CD14-positive monocyte (primary cell): ENCODE measurements at regions not wholly inside any gene's neighbourhood (a gene's known extent, or its start where the extent isn't known, plus 50 kb on each side); places are given as distances from the start of the nearest gene placed in this dataset.

ENCODE experiments used
- DNase-seq, 3 donors: peaks; one replicate each; pipeline ENCODE4 v3.0.0-alpha.2; 2011 to 2022
- H2AFZ ChIP-seq: 2 replicates; pipeline ENCODE4 v1.6.0; 2012; ENCODE audit warnings: mild to moderate bottlenecking, low read depth, low read length, inconsistent platforms; ENCODE audit not compliant: insufficient read depth, poor library complexity, severe bottlenecking
- H3K27ac ChIP-seq, 2 donors: 1 replicate in 1 of 2; 2 replicates in 1 of 2; pipeline ENCODE4 v1.5.1; 2012 to 2013; ENCODE audit warnings: low read length in 2 of 2, control low read depth in 1 of 2, inconsistent platforms in 1 of 2, low read depth in 1 of 2, mild to moderate bottlenecking in 1 of 2
- H3K27me3 ChIP-seq, 2 donors: one replicate each; pipeline versions ENCODE4 v1.6.0 to v1.6.1; 2011 to 2013; ENCODE audit warnings: low read length in 2 of 2; ENCODE audit not compliant: control insufficient read depth in 2 of 2, insufficient read depth in 2 of 2
- H3K36me3 ChIP-seq, 2 donors: replicated peaks in 1 of 2; 1 replicate in 1 of 2; 2 replicates in 1 of 2; pipeline versions ENCODE4 v1.5.1 to v1.6.1; 2012 to 2013; ENCODE audit warnings: low read length in 2 of 2, control low read depth in 1 of 2, inconsistent platforms in 1 of 2, mild to moderate bottlenecking in 1 of 2; ENCODE audit not compliant: insufficient read depth in 2 of 2, control insufficient read depth in 1 of 2
- H3K4me1 ChIP-seq, 2 donors: 1 replicate in 1 of 2; 2 replicates in 1 of 2; pipeline versions ENCODE4 v1.5.1 to v1.6.1; 2012 to 2013; ENCODE audit warnings: low read length in 2 of 2, control low read depth in 1 of 2, inconsistent platforms in 1 of 2, mild to moderate bottlenecking in 1 of 2, moderate library complexity in 1 of 2; ENCODE audit not compliant: insufficient read depth in 2 of 2, control insufficient read depth in 1 of 2
- H3K4me2 ChIP-seq: replicated peaks from 2 replicates; pipeline ENCODE3; 2012; ENCODE audit warnings: low read length, moderate library complexity, mild to moderate bottlenecking; ENCODE audit not compliant: poor library complexity, severe bottlenecking; ENCODE audit errors: extremely low read depth
- H3K4me3 ChIP-seq, 3 experiments: fragments of 200-600 bp in 1 of 3; sonication (generic) in 1 of 3; replicated peaks in 1 of 3; 1 replicate in 2 of 3; 2 replicates in 1 of 3; pipeline ENCODE4 v1.5.1; 2011 to 2013; ENCODE audit warnings: low read length in 3 of 3, mild to moderate bottlenecking in 3 of 3, control low read depth in 2 of 3, low read depth in 2 of 3, inconsistent platforms in 1 of 3, moderate library complexity in 1 of 3
- H3K79me2 ChIP-seq: 2 replicates; pipeline ENCODE4 v1.6.0; 2012; ENCODE audit warnings: mild to moderate bottlenecking, control low read depth, inconsistent platforms, low read length, moderate library complexity; ENCODE audit not compliant: insufficient read depth
- H3K9ac ChIP-seq: 2 replicates; pipeline ENCODE4 v1.6.0; 2017; ENCODE audit warnings: low read length, mild to moderate bottlenecking; ENCODE audit not compliant: insufficient read depth, poor library complexity, severe bottlenecking
- H3K9me3 ChIP-seq, 2 donors: replicated peaks in 1 of 2; 1 replicate in 1 of 2; 2 replicates in 1 of 2; pipeline versions ENCODE4 v1.5.1 to v1.6.1; 2012 to 2013; ENCODE audit warnings: low read length in 2 of 2, control low read depth in 1 of 2; ENCODE audit not compliant: control insufficient read depth in 1 of 2, insufficient read depth in 1 of 2
- H4K20me1 ChIP-seq: 2 replicates; pipeline ENCODE4 v1.6.0; 2012; ENCODE audit warnings: mild to moderate bottlenecking, low read length, control low read depth, moderate library complexity; ENCODE audit not compliant: insufficient read depth
- H3K27ac Mint-ChIP-seq, 7 donors: one replicate each; pipeline ENCODE4 v1.8.0; 2020; ENCODE audit warnings: mild to moderate bottlenecking in 7 of 7, mixed read lengths in 7 of 7, moderate library complexity in 6 of 7, inconsistent platforms in 2 of 7
- H3K27me3 Mint-ChIP-seq, 3 donors: one replicate each; pipeline ENCODE4 v1.8.0; 2021 to 2022; ENCODE audit warnings: low read depth in 3 of 3, mild to moderate bottlenecking in 3 of 3, mixed read lengths in 3 of 3, moderate library complexity in 3 of 3, inconsistent platforms in 1 of 3
- H3K36me3 Mint-ChIP-seq, 2 donors: one replicate each; pipeline ENCODE4 v1.8.0; 2020; ENCODE audit warnings: mixed read lengths in 2 of 2, inconsistent platforms in 1 of 2, mild to moderate bottlenecking in 1 of 2
- H3K4me1 Mint-ChIP-seq: one replicate; pipeline ENCODE4 v1.8.0; 2020; ENCODE audit warnings: mild to moderate bottlenecking, mixed read lengths
- H3K4me3 Mint-ChIP-seq, 2 donors: one replicate each; pipeline ENCODE4 v1.8.0; 2020; ENCODE audit warnings: mild to moderate bottlenecking in 2 of 2, mixed read lengths in 2 of 2, moderate library complexity in 1 of 2
- H3K9me3 Mint-ChIP-seq, 7 donors: one replicate each; pipeline ENCODE4 v1.8.0; 2020 to 2022; ENCODE audit warnings: mixed read lengths in 7 of 7, mild to moderate bottlenecking in 6 of 7, moderate library complexity in 6 of 7, inconsistent platforms in 2 of 7
- CTCF ChIP-seq: fragments of 200-600 bp; IDR thresholded peaks from one replicate; pipeline ENCODE4 v1.8.0; 2022; ENCODE audit warnings: antibody characterized with exemption, mild to moderate bottlenecking
- WGBS: methylation state at CpG from one replicate; pipeline ENCODE4 v1.1.5; 2013; ENCODE audit warnings: missing lambda C conversion rate; ENCODE audit not compliant: insufficient coverage; 5-methylcytosine and 5-hydroxymethylcytosine counted together
- intact Hi-C, 2 donors: fragments of 100-400 bp; cut with micrococcal nuclease; formaldehyde crosslinking; loops; one replicate each; pipeline versions ENCODE4 v1.15.0 to v1.15.1; 2023

GRCh38 chr6:113500221-113500620 is 356.9 kb upstream of the MARCKS start:
- H3K4me2 ChIP-seq, result no peak overlapping the region
- WGBS, result 63% methylated on average over 1 of the region's 1 CpG
- no peak for DNase-seq
- H3K27ac Mint-ChIP-seq, result peak overlapping the region in 1 of 7 donors; percentile 17
- no peaks in the 10 kb centered on the region for H3K4me1 Mint-ChIP-seq
- no peak overlapping the region for H2AFZ ChIP-seq
- H3K36me3 ChIP-seq, result no peaks in the 10 kb centered on the region
- H3K79me2 ChIP-seq, result no peaks in the 10 kb centered on the region
- no peak overlapping the region for H3K4me3 ChIP-seq
- no peaks in the 10 kb centered on the region for H3K9me3 ChIP-seq
- peaks cover 0 to 4% (median 0%) of the 10 kb centered on the region in 7 donors for H3K9me3 Mint-ChIP-seq
- no peaks in the 10 kb centered on the region for H3K27me3 ChIP-seq
- no peak overlapping the region for H3K9ac ChIP-seq
- H3K4me1 ChIP-seq, result no peaks in the 10 kb centered on the region
- no peak for TF ChIP-seq CTCF
- H3K36me3 Mint-ChIP-seq, result no peaks in the 10 kb centered on the region
- H3K27me3 Mint-ChIP-seq, result peaks cover 0 to 3% (median 2%) of the 10 kb centered on the region in 3 donors
- no peak overlapping the region for H3K27ac ChIP-seq
- no peak overlapping the region for H3K4me3 Mint-ChIP-seq
- intact Hi-C loops, result no loop called here
- no peaks in the 10 kb centered on the region for H4K20me1 ChIP-seq

- no peak overlapping the region for H3K27ac Mint-ChIP-seq
- Histone ChIP-seq H2AFZ (no peak overlapping the region), H3K36me3 (no peaks in the 10 kb centered on the region), H3K4me2 (no peak overlapping the region), H3K27ac (no peak overlapping the region), H4K20me1 (no peaks in the 10 kb centered on the region), H3K9me3 (no peaks in the 10 kb centered on the region), H3K27me3 (no peaks in the 10 kb centered on the region), H3K4me3 (no peak overlapping the region), H3K4me1 (no peaks in the 10 kb centered on the region), H3K9ac (no peak overlapping the region), H3K79me2 (no peaks in the 10 kb centered on the region)
- no peak for DNase-seq
- intact Hi-C loops, result no loop called here
- TF ChIP-seq CTCF, result no peak
- H3K36me3 Mint-ChIP-seq, result no peaks in the 10 kb centered on the region
- peaks cover 0 to 2% (median 2%) of the 10 kb centered on the region in 3 donors for H3K27me3 Mint-ChIP-seq
- no CpG with 5 or more reads among the region's 2 CpGs for WGBS
- H3K4me3 Mint-ChIP-seq, result no peak overlapping the region
- no peaks in the 10 kb centered on the region for H3K4me1 Mint-ChIP-seq
- peaks cover 0 to 3% (median 0%) of the 10 kb centered on the region in 7 donors for H3K9me3 Mint-ChIP-seq
Observed at GRCh38 chr6:113505084-113505699, 352.0 kb upstream of the MARCKS start.
